ENCODE measurements at regions not wholly inside any gene's neighbourhood (a gene's known extent, or its start where the extent isn't known, plus 50 kb on each side); places are given as distances from the start of the nearest gene placed in this dataset.

DNA sequence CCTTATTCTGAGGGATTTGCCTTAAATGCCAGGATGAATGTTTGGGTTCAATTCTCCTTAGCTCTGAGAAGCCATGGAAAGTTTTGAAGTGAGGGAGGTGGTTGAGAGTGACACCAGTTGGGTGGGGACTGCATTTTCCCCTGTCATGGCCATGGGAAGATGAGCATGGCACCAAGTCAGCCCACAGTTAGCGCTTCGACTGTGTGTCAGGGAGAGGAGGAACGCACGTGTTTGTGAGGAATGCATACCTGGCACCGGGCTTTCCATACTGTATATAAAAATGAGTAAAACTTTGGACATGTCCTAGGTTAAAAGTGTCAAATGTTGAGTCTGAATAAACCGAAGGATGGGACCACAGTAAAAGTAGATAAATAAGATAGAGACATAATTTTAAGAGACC, 187.5 kb upstream of the KL start:
- H3K36me3 ChIP-seq, result no peaks in the 10 kb centered on the region
- no peaks in the 10 kb centered on the region for H3K27me3 ChIP-seq (ENCODE audit: insufficient read depth, low read depth, severe bottlenecking)
- no peak overlapping the region for H3K4me3 ChIP-seq (ENCODE audit: low read depth, low read length)
- DNase-seq, result no peak
- TF ChIP-seq, protein P1, sequence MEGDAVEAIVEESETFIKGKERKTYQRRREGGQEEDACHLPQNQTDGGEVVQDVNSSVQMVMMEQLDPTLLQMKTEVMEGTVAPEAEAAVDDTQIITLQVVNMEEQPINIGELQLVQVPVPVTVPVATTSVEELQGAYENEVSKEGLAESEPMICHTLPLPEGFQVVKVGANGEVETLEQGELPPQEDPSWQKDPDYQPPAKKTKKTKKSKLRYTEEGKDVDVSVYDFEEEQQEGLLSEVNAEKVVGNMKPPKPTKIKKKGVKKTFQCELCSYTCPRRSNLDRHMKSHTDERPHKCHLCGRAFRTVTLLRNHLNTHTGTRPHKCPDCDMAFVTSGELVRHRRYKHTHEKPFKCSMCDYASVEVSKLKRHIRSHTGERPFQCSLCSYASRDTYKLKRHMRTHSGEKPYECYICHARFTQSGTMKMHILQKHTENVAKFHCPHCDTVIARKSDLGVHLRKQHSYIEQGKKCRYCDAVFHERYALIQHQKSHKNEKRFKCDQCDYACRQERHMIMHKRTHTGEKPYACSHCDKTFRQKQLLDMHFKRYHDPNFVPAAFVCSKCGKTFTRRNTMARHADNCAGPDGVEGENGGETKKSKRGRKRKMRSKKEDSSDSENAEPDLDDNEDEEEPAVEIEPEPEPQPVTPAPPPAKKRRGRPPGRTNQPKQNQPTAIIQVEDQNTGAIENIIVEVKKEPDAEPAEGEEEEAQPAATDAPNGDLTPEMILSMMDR (IDR thresholded peaks at IDR 0.05; ENCODE audit: low read depth, low read length), result no peak
- H3K9me3 ChIP-seq (ENCODE audit: severe bottlenecking), result no peaks in the 10 kb centered on the region
- no peak overlapping the region for H3K27ac ChIP-seq

DNA sequence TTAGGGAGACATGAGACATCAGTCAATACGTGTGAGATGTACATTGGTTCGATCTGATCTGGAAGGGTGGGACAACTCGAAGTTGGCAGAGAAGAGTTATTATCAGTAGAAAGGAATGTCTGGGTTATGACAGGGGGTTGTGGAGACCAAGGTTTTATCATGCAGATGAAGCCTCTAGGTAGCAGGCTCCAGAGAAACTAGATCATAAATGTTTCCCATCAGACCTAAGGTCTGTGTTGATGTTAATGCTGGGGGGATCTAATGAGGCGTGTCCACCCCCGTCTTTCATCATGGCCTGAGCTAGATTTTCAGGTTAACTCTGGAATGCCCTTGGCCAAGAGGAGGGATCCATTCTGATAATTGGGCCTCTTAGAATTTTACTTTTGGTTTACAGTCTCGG, 187.0 kb upstream of the KL start:
- DNase-seq, result no peak
- H3K4me3 ChIP-seq (ENCODE audit: low read depth, low read length), result no peak overlapping the region
- TF ChIP-seq, protein P1 (IDR thresholded peaks at IDR 0.05; ENCODE audit: low read depth, low read length), result no peak
- no peaks in the 10 kb centered on the region for H3K36me3 ChIP-seq
- no peak overlapping the region for H3K27ac ChIP-seq
- no peaks in the 10 kb centered on the region for H3K9me3 ChIP-seq (ENCODE audit: severe bottlenecking)
- no peaks in the 10 kb centered on the region for H3K27me3 ChIP-seq (ENCODE audit: insufficient read depth, low read depth, severe bottlenecking)

- H3K27me3 ChIP-seq (ENCODE audit: insufficient read depth, low read depth, severe bottlenecking), result no peaks in the 10 kb centered on the region
- DNase-seq, result no peak
- H3K9me3 ChIP-seq (ENCODE audit: severe bottlenecking), result no peaks in the 10 kb centered on the region
- TF ChIP-seq, protein P1 (IDR thresholded peaks at IDR 0.05; ENCODE audit: low read depth, low read length), result no peak
- H3K36me3 ChIP-seq, result no peaks in the 10 kb centered on the region
- no peak overlapping the region for H3K4me3 ChIP-seq (ENCODE audit: low read depth, low read length)
- H3K27ac ChIP-seq, result no peak overlapping the region
These were observed 186.4 kb upstream of the KL start for GRCh38 chr13:32829676-32830335.

DNA sequence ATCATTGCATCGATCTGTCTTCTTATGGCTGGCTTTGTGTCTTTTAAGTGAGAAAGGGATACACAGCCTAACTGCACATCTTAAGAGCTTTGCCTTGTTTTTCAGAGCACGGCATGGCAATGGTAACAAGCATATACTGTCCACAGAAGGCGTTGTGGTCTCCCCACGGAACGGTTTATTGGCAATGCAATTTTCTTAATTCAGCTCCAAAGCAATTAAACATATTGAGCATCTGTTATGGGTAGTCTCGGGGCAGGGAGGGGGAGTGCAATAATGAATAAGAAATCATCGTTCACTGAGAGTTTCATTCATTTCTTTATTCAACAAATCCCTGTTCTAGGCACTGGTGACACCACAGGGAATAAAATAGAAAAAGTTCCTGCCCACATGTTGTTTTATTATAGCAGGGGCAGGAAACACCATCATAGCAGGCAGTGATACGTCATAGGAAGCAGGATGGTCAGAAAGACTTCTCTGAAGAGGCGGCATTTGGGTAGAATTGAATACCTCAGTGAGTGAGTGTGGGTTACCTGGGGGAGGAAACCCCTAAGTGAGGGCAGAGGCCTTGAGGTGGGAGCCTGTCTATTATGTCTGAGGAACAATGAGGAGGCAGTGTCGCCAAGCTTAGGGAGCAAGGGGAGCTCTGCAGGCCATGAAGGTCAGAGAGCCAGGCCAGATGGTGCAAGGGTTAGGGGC, 185.7 kb upstream of the KL start:
- no peak for DNase-seq
- TF ChIP-seq, protein P1 (IDR thresholded peaks at IDR 0.05; ENCODE audit: low read depth, low read length), result no peak
- no peaks in the 10 kb centered on the region for H3K9me3 ChIP-seq (ENCODE audit: severe bottlenecking)
- no peaks in the 10 kb centered on the region for H3K36me3 ChIP-seq
- no peak overlapping the region for H3K27ac ChIP-seq
- no peaks in the 10 kb centered on the region for H3K27me3 ChIP-seq (ENCODE audit: insufficient read depth, low read depth, severe bottlenecking)
- H3K4me3 ChIP-seq (ENCODE audit: low read depth, low read length), result no peak overlapping the region

- H3K27me3 ChIP-seq (ENCODE audit: insufficient read depth, low read depth, severe bottlenecking), result no peaks in the 10 kb centered on the region
- H3K27ac ChIP-seq, result no peak overlapping the region
- H3K36me3 ChIP-seq, result no peaks in the 10 kb centered on the region
- no peak overlapping the region for H3K4me3 ChIP-seq (ENCODE audit: low read depth, low read length)
- TF ChIP-seq, protein P1 (IDR thresholded peaks at IDR 0.05; ENCODE audit: low read depth, low read length), result no peak
- peaks cover under 1% of the 10 kb centered on the region for H3K9me3 ChIP-seq (ENCODE audit: severe bottlenecking)
- DNase-seq, result no peak
These were observed 178.8 kb upstream of the KL start for GRCh38 chr13:32837307-32837972.

Measured in WERI-Rb-1 (cell line).